Pons (tissue), 1 donor: ENCODE measurements at regions not wholly inside any gene's neighbourhood (a gene's known extent, or its start where the extent isn't known, plus 50 kb on each side); places are given as distances from the start of the nearest gene placed in this dataset.
"Not testable (repeated sequence)": the region's sequence is repeated elsewhere in the genome, so short reads cannot be mapped to it uniquely, and the experiment has no call there.

Source experiments
- DNase-seq: peaks from one replicate; pipeline ENCODE4 v3.0.0-alpha.2; 2016; ENCODE audit warnings: low spot score

- DNase-seq: no peak
These were observed 219.3 kb upstream of the PELI2 start for GRCh38 chr14:55898938-55899337.

GRCh38 chr14:55899531-55899930, 218.7 kb upstream of the PELI2 start:
- no peak for DNase-seq

DNA sequence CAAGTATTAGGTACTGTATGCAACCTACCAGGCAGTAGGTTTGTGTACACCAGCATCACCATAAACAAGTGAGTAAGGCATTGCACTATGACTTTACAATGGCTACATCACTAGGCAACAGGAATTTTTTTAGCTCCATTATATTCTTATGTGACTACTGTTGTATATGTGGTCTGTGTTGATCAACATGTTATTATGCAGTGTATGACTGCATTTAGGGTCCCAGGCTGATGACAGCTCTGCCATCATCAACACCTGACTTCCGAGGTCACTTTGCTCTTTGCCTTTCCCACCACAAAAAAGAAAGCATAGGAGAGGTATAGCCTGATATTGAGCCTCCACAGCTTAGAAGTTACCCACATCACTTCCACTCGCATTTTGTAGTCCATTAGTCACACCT, 217.5 kb upstream of the PELI2 start:
- DNase-seq: no peak

GRCh38 chr14:55901291-55901690, 216.9 kb upstream of the PELI2 start:
- DNase-seq: no peak

- DNase-seq: no peak
These were observed 216.0 kb upstream of the PELI2 start for GRCh38 chr14:55902241-55902640.

DNA sequence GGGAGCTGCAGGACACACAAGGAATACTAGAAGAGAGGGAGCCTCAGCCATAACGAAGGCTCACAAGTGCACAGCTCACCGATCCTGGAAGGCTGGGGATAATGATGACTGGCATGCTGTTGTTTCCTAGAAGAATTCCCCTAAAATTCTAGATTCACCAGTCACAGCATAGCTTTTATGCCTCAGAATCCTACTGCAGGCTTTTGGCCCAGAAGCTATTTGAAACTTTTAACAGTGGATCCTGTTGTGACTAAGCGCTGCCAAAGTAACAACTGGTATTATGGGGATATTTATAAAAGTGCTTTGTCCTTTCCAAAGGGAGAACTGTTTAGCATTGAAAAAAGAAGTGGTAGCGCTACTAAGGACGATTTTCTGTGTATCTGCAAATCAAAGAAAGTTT, 214.1 kb upstream of the PELI2 start:
- DNase-seq: peak; percentile 23

DNA sequence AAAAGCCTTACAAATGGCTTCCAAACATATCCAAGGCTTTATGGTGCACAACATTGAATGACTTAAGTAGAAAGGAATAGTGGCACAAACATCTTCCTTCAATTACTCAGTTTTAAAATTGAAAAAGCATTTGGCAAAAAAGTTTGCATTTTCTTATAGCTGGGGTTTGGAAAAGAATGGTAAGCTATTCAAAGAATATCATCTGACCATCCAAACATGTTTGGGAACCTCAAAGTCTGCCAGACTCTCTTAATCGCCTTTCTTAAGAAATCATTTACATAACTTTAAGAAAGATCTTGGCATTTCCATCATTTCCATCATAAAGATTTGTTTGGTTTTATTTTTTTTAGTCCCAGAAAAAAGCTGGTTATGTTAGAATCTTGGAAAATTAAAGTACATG, 210.1 kb upstream of the PELI2 start:
- DNase-seq: no peak

GRCh38 chr14:55909879-55910278, 208.3 kb upstream of the PELI2 start:
- no peak for DNase-seq

DNA sequence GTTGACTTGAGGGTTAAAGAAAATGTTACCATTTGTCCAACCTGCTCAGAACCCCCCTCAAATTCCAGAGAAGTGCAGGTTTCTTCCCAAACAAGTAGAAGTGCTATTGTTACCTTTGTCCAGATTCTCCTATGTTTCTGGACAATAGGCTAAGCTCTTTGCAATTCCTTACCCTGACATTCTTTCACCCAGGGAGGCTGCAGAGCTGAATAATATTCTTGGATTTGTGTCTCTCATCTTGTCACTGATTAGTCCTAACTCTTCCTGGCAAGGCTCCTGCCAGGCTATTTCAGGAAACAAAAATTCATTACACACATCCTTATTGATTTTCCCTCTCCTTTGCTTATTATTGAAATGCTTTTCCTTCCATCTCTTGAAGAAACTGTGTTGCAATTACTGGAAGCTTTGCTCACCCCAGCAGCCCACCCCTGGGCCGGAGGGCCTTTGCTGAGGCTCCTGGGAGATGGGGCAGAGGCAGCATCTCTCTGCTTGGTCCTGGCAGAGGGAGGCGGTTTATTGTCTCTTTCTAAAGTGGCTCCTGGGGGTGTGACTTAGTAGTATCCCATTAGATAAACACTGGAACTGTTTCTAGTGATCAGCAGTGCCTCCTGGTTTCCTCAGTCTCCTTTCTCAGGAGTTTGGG, 207.5 kb upstream of the PELI2 start:
- no peak for DNase-seq

DNA sequence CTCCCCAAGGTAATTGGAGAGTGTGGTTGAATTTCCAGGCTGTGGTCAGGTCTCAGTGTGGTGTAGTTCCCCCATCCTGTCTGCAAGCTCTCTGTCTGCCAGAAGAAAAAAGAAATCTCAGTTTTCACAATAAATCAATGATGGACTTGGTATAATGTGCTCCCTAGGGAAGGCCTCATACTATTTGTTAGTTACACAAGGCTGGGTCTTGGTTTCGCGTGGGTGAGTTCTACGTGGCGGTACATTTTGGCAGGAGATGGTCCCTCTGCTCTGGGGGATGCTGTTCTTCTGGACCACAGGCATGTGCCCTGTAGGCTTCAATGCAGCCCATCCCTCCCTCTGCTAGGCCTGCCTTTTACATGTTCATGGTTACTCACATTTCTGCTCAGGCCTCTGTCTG, 206.4 kb upstream of the PELI2 start:
- no peak for DNase-seq

GRCh38 chr14:55912344-55912743, 205.9 kb upstream of the PELI2 start:
- no peak for DNase-seq

DNA sequence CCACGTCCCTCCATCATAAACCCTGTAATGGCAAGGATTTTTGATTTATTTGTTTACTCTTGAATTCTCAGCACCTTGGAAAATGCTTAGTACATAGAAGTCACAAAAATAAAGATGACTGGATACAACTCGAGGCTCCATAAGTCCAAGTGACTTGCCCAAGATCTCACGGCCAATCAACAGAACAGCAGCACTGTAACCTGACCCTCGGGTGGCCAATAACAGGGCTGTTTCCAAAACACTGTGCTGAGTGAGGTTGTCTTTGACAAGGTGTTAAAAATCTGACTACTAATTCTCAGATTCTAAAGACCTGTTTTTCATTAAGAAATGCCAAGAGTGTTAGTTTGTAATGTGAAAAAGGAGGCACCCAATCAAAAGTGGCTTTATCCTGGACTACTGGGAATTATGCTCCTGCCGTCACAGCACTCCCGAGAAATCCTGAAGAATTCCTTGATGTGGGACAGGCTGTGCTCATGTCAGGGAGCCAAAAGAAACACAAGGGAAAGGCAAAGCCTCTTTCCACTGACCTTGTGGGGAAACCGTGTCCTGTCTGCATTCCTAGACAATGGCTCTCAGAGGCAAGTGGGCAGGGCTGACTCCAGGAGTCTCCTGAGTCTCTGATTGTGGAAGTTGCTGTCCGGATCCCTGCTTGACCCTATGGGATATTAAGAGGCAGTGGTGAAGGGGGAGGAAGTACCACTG, 204.7 kb upstream of the PELI2 start:
- no peak for DNase-seq

DNA sequence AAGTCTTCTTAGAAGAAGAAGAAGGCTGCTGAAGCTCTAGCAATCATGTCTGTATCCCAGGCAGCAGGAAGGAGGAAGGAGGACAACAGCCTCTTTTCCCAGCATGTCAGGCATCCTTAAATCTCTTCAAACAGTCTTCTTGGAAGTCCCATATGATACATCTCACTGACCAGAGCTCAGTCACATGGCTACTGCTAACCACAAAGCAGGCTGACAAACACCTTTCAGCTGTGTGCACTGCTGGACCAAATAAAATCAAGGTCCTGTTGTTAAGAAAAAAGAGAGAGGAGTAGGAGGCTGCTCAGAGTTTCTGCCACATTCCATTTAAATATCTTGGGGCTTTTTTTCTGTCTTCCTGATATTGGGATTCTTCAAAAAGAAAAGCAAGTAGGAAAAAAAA, 203.4 kb upstream of the PELI2 start:
- DNase-seq: no peak

- no peak for DNase-seq
These were observed 202.8 kb upstream of the PELI2 start for GRCh38 chr14:55915456-55915855.

DNA sequence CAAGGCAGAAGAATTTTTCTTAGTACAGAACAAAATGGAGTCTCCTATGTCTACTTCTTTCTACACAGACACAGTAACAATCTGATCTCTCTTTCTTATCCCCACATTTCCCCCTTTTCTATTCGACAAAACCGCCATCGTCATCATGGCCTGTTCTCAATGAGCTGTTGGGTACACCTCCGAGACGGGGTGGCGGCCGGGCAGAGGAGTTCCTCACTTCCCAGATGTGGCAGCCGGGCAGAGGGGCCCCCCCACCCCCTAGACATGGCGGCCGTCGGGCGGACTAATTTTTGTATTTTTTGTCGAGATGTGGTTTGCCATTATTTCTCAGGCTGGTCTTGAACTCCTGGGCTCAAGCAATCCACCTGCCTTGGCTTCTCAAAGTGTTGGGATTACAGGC, 198.4 kb upstream of the PELI2 start:
- not testable (repeated sequence) for DNase-seq

GRCh38 chr14:55921511-55921910, 196.7 kb upstream of the PELI2 start:
- DNase-seq: no peak

DNA sequence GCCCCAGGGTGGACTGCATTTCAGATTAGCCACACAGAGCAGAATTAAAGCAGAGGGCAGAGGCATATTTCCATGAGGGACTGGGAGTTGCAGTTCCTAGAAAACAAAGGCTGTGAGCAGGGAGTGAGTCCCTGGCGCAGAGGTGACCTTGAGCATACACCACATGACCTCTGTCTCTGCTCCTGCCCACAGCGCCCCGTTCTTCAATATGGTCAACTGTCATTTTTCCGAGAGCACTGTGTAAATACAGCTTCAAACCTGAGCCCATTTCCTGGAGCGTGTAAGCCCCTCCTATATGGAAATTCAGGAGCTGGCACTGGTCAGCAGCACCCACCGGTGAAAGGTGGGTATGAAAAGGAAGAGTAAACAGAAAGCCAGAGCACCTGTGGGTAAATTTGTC, 192.2 kb upstream of the PELI2 start:
- no peak for DNase-seq

DNA sequence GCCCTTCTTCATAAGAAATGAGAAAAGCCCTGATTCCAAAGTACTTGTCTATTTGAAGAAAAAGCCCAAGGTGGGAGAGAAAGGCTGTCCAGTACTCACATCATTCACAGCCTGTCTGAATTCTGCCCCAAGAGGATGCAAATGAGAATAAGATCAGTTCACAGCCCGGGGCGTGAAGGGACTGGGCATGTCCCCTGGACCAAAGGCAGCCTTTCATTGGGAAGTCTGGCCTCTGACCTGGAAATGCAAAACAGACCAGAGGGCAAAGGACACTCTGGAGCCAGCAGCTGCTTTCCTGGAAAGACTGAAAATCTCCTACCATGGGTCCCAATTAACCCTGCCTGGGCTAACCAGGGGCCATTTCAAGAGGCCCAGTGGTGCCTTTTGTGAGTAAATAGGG, 191.2 kb upstream of the PELI2 start:
- DNase-seq: no peak

- no peak for DNase-seq
These were observed 189.9 kb upstream of the PELI2 start for GRCh38 chr14:55928276-55928675.

DNA sequence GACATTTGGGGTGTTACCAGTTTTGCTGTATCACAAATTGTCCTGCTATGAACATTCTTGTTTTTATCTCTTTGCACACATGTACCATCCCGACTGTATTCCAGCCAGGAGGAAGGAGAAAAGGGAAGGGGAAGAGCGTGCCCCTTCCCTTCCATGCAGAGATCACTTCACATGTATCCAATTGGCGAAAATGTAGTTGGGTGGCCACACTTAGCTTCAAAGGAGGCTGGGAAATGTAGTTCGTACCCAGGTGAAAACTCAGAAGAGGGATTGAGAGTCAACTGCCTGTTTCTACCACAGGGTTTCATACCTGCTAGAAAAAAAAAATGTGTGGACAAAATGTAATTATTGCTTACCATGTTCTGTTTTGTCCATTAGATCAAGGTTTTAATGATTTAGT, 189.1 kb upstream of the PELI2 start:
- no peak for DNase-seq

GRCh38 chr14:55930016-55930784, 188.0 kb upstream of the PELI2 start:
- DNase-seq: no peak

DNA sequence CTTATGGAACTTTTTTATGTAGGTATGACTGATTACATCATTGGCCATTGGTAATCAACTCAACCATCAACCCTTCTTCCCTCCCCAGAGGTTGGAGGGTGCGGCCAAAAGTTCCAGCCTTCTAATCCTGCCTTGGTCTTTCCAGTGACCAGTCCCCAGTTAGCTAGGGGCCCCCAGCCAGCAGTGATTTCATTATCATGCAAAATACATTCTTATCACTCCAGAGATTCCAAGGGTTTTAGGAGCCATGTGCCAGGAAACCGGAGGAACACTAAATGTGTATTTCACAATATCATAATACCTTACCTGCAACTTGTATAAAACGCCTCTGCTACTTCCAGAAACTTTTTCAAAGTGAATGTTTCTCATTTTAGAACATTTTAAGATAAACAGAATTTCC, 181.5 kb upstream of the PELI2 start:
- no peak for DNase-seq

- DNase-seq: peak; percentile 80
These were observed 179.9 kb upstream of the PELI2 start for GRCh38 chr14:55938249-55938791.
